HepG2 (cell line): ENCODE measurements at regions not wholly inside any gene's neighbourhood (a gene's known extent, or its start where the extent isn't known, plus 50 kb on each side); places are given as distances from the start of the nearest gene placed in this dataset.

Source experiments
- ATAC-seq: fragments of 200-7000 bp; cut with Tn5 transposase; 3 replicates; pipeline ENCODE4 v1.9.1; 2020; ENCODE audit warnings: mild to moderate bottlenecking, moderate library complexity
- BruUV-seq: library from RNA; stranded (reverse); fragments of 400-500 nt; replicated peaks from 2 replicates; lab custom pipeline; 2021; lab: Mats Ljungman, UMichigan
- CTCF ChIA-PET: fragments of 300-600 bp; formaldehyde crosslinking; extraction: SDS; loops from one replicate; lab custom pipeline; 2021; ENCODE audit warnings: low total read pairs, inconsistent platforms, low intra/inter-chr PET ratio; lab: Yijun Ruan, JAX
- POLR2A ChIA-PET: fragments of 350-600 bp; sonication (Branson Sonifier 250); formaldehyde crosslinking; loops from one replicate; lab custom pipeline; 2020; ENCODE audit warnings: antibody characterized with exemption, inconsistent platforms; lab: Yijun Ruan, JAX
- DNase-seq: peaks from one replicate; pipeline ENCODE4 v3.0.0-alpha.2; 2015; ENCODE audit warnings: low spot score
- FAIRE-seq: peaks from 3 replicates; lab custom pipeline; 2011; peaks lifted over from hg19 to GRCh38; lab: Jason Lieb, UNC
- H2AFZ ChIP-seq: one replicate; pipeline ENCODE4 v1.6.1; 2011; ENCODE audit warnings: low read length, inconsistent platforms
- H3K27ac ChIP-seq: fragments of 300-600 bp; 3 replicates; pipeline ENCODE4 v1.8.0; 2011; ENCODE audit warnings: mixed run types, mild to moderate bottlenecking, mixed read lengths, low read length, inconsistent platforms; ENCODE audit not compliant: insufficient read depth; ENCODE audit errors: extremely low read length
- H3K27me3 ChIP-seq, 2 experiments: fragments of 200-600 bp in 1 of 2; 2 replicates in 1 of 2; 3 replicates in 1 of 2; pipeline versions ENCODE4 v1.6.0 to v1.8.0; 2011; ENCODE audit warnings: low read length in 2 of 2, mild to moderate bottlenecking in 2 of 2, moderate library complexity in 2 of 2, inconsistent platforms in 1 of 2; ENCODE audit not compliant: insufficient read depth in 2 of 2, control insufficient read depth in 1 of 2
- H3K36me3 ChIP-seq, 2 experiments: fragments of 200-600 bp in 1 of 2; replicated peaks in 1 of 2; 2 replicates in 1 of 2; 3 replicates in 1 of 2; pipeline versions ENCODE4 v1.5.1 to v1.8.0; 2011; ENCODE audit warnings: low read length in 2 of 2, inconsistent platforms in 1 of 2; ENCODE audit not compliant: insufficient read depth in 2 of 2, control insufficient read depth in 1 of 2
- H3K4me1 ChIP-seq: 2 replicates; pipeline ENCODE4 v1.5.1; 2012; ENCODE audit warnings: low read length, inconsistent platforms; ENCODE audit not compliant: insufficient read depth
- H3K4me2 ChIP-seq: 2 replicates; pipeline ENCODE4 v1.6.0; 2011; ENCODE audit warnings: low read depth, low read length, inconsistent platforms
- H3K4me3 ChIP-seq, 3 experiments: fragments of 200-600 bp in 1 of 3; sonication (generic), shearing (Covaris generic) in 1 of 3; replicated peaks in 1 of 3; 2 replicates each; pipeline ENCODE4 v1.5.1; 2011 to 2016; ENCODE audit warnings: low read length in 3 of 3, inconsistent platforms in 2 of 3, low read depth in 2 of 3, mild to moderate bottlenecking in 2 of 3, control low read depth in 1 of 3, mixed read lengths in 1 of 3; ENCODE audit not compliant: insufficient read depth in 1 of 3
- H3K79me2 ChIP-seq: one replicate; pipeline ENCODE4 v1.6.1; 2011; ENCODE audit warnings: low read length, inconsistent platforms; ENCODE audit not compliant: insufficient read depth
- H3K9ac ChIP-seq: 2 replicates; pipeline ENCODE4 v1.6.0; 2011; ENCODE audit warnings: mild to moderate bottlenecking, low read depth, low read length, inconsistent platforms; ENCODE audit not compliant: insufficient read depth
- H3K9me3 ChIP-seq: 2 replicates; pipeline ENCODE4 v1.5.1; 2012; ENCODE audit warnings: mild to moderate bottlenecking, low read length
- H4K20me1 ChIP-seq: 2 replicates; pipeline ENCODE4 v1.6.0; 2011; ENCODE audit warnings: inconsistent platforms, mild to moderate bottlenecking, low read length, moderate library complexity; ENCODE audit not compliant: insufficient read depth
- ESRRA ChIP-seq: sonication (generic); formaldehyde crosslinking; IDR thresholded peaks from 2 replicates; pipeline ENCODE4 v1.5.1; 2020; ENCODE audit warnings: mild to moderate bottlenecking, low read depth, missing genetic modification reagents
- HMG20A ChIP-seq: IDR thresholded peaks from 2 replicates; pipeline ENCODE4 v1.6.1; 2016; ENCODE audit warnings: borderline replicate concordance
- MTF2 ChIP-seq: sonication (generic); formaldehyde crosslinking; IDR thresholded peaks from 2 replicates; pipeline ENCODE4 v1.5.0; 2020; ENCODE audit warnings: missing genetic modification reagents, borderline replicate concordance
- NFRKB ChIP-seq: fragments of 450-650 bp; IDR thresholded peaks from 2 replicates; pipeline ENCODE4 v1.6.1; 2017
- SAFB2 ChIP-seq: sonication (generic); formaldehyde crosslinking; IDR thresholded peaks from 2 replicates; pipeline ENCODE4 v1.5.1; 2020; ENCODE audit warnings: missing genetic modification reagents, low read depth, mild to moderate bottlenecking, borderline replicate concordance
- SIN3B ChIP-seq: fragments of 150-350 bp; IDR thresholded peaks from 2 replicates; pipeline ENCODE4 v1.6.1; 2014; ENCODE audit warnings: low read length
- ZNF143 ChIP-seq: sonication (generic); formaldehyde crosslinking; IDR thresholded peaks from 2 replicates; pipeline ENCODE4 v1.4.0; 2020; ENCODE audit warnings: missing genetic modification reagents
- ZNF660 ChIP-seq: sonication (generic); formaldehyde crosslinking; IDR thresholded peaks from 2 replicates; pipeline ENCODE4 v1.5.1; 2020; ENCODE audit warnings: mild to moderate bottlenecking, low read depth, missing genetic modification reagents, borderline replicate concordance
- ZSCAN22 ChIP-seq: sonication (generic); formaldehyde crosslinking; IDR thresholded peaks from 2 replicates; pipeline ENCODE4 v1.4.0; 2020; ENCODE audit warnings: mild to moderate bottlenecking, missing genetic modification reagents
- WGBS: methylation state at CpG from one replicate; pipeline ENCODE4 v1.1.6; 2017; ENCODE audit warnings: low lambda C conversion rate; 5-methylcytosine and 5-hydroxymethylcytosine counted together
- in situ Hi-C: cut with HindIII; loops from 2 replicates; pipeline ENCODE4 v1.10.0; 2017; ENCODE audit warnings: low pct_unique_long_range_greater_than_20kb; ENCODE audit not compliant: extremely low pct_ligation_motif_present
- intact Hi-C: fragments of 100-400 bp; cut with micrococcal nuclease; formaldehyde crosslinking; loops from one replicate; pipeline ENCODE4 v1.10.0; 2022; ENCODE audit not compliant: unreplicated experiment
- TF ChIP-seq, protein P1 (sequence below): IDR thresholded peaks from 2 replicates; pipeline ENCODE4 v1.6.1; 2012; ENCODE audit warnings: inconsistent platforms
- TF ChIP-seq, protein P2 (sequence below): sonication (generic); formaldehyde crosslinking; IDR thresholded peaks from 2 replicates; pipeline ENCODE4 v1.5.0; 2020; ENCODE audit warnings: missing genetic modification reagents
- TF ChIP-seq, protein P3 (sequence below): sonication (generic); formaldehyde crosslinking; IDR thresholded peaks from 2 replicates; pipeline ENCODE4 v1.4.0; 2020; ENCODE audit warnings: mild to moderate bottlenecking, missing genetic modification reagents
- TF ChIP-seq, protein P4 (sequence below): IDR thresholded peaks from 2 replicates; pipeline ENCODE4 v1.6.1; 2016; ENCODE audit warnings: control low read depth
- TF ChIP-seq, protein P5 (sequence below): sonication (generic); formaldehyde crosslinking; IDR thresholded peaks from 2 replicates; pipeline ENCODE4 v1.8.1; 2022; ENCODE audit warnings: mild to moderate bottlenecking, missing genetic modification reagents

DNA sequence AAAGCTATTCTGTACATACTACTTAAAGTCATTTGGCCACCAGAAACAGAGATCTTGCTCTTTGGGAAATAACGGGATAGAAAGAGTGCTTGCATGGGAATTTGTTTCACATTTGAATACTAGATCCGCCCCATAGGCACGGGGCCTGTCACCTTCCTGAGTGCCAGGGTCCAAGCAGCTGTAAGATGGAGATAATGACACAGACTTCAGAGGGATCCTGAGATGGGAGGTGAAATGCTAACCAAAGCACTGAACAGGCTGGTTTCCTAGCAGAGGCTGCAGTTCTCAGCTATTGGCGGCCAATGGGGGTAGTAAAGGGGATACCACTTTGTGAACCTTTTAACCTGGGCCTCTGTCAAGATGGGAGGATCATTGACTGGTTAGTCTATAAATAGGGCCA, 225.4 kb downstream of the IRF8 start:
- no peaks in the 10 kb centered on the region for H3K36me3 ChIP-seq
- no peak for FAIRE-seq
- TF ChIP-seq, protein P1, sequence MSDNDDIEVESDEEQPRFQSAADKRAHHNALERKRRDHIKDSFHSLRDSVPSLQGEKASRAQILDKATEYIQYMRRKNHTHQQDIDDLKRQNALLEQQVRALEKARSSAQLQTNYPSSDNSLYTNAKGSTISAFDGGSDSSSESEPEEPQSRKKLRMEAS: no peak
- TF ChIP-seq, protein P2, sequence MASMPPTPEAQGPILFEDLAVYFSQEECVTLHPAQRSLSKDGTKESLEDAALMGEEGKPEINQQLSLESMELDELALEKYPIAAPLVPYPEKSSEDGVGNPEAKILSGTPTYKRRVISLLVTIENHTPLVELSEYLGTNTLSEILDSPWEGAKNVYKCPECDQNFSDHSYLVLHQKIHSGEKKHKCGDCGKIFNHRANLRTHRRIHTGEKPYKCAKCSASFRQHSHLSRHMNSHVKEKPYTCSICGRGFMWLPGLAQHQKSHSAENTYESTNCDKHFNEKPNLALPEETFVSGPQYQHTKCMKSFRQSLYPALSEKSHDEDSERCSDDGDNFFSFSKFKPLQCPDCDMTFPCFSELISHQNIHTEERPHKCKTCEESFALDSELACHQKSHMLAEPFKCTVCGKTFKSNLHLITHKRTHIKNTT (CRISPR knock-in tag): no peak
- TF ChIP-seq MTF2 (no peak), ZNF143 (CRISPR knock-in tag) (no peak), SIN3B (no peak), ESRRA (CRISPR knock-in tag) (no peak), NFRKB (no peak), SAFB2 (CRISPR knock-in tag) (no peak), ZNF660 (CRISPR knock-in tag) (no peak), ZSCAN22 (CRISPR knock-in tag) (no peak), HMG20A (CRISPR knock-in tag) (no peak)
- TF ChIP-seq, protein P3, sequence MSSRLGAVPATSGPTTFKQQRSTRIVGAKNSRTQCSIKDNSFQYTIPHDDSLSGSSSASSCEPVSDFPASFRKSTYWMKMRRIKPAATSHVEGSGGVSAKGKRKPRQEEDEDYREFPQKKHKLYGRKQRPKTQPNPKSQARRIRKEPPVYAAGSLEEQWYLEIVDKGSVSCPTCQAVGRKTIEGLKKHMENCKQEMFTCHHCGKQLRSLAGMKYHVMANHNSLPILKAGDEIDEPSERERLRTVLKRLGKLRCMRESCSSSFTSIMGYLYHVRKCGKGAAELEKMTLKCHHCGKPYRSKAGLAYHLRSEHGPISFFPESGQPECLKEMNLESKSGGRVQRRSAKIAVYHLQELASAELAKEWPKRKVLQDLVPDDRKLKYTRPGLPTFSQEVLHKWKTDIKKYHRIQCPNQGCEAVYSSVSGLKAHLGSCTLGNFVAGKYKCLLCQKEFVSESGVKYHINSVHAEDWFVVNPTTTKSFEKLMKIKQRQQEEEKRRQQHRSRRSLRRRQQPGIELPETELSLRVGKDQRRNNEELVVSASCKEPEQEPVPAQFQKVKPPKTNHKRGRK (CRISPR knock-in tag): no peak
- TF ChIP-seq, protein P4, sequence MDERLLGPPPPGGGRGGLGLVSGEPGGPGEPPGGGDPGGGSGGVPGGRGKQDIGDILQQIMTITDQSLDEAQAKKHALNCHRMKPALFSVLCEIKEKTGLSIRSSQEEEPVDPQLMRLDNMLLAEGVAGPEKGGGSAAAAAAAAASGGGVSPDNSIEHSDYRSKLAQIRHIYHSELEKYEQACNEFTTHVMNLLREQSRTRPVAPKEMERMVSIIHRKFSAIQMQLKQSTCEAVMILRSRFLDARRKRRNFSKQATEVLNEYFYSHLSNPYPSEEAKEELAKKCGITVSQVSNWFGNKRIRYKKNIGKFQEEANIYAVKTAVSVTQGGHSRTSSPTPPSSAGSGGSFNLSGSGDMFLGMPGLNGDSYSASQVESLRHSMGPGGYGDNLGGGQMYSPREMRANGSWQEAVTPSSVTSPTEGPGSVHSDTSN (CRISPR knock-in tag): no peak
- TF ChIP-seq, protein P5, sequence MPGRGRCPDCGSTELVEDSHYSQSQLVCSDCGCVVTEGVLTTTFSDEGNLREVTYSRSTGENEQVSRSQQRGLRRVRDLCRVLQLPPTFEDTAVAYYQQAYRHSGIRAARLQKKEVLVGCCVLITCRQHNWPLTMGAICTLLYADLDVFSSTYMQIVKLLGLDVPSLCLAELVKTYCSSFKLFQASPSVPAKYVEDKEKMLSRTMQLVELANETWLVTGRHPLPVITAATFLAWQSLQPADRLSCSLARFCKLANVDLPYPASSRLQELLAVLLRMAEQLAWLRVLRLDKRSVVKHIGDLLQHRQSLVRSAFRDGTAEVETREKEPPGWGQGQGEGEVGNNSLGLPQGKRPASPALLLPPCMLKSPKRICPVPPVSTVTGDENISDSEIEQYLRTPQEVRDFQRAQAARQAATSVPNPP (CRISPR knock-in tag): no peak
- TF ChIP-seq, all 625 proteins: peak for 0
- Histone ChIP-seq H3K4me3 (no peak overlapping the region), H3K9me3 (no peaks in the 10 kb centered on the region), H4K20me1 (no peaks in the 10 kb centered on the region), H3K4me1 (no peaks in the 10 kb centered on the region), H3K4me2 (no peak overlapping the region), H3K27me3 (peaks cover 2 to 14% of the 10 kb centered on the region in 2 experiments; a peak in 2 of 5 replicates), H3K9ac (no peak overlapping the region), H2AFZ (no peak overlapping the region), H3K27ac (no peak overlapping the region), H3K79me2 (no peaks in the 10 kb centered on the region)
- WGBS: 2% methylated on average over 4 of the region's 4 CpGs
- intact Hi-C loops (no loop called here), in situ Hi-C loops (no loop called here)
- ATAC-seq: no peak
- BruUV-seq: no TSS peak
- CTCF ChIA-PET: no interaction called here
- POLR2A ChIA-PET: no interaction called here
- DNase-seq: no peak
